Prostate gland (tissue), 2 donors: ENCODE measurements at regions not wholly inside any gene's neighbourhood (a gene's known extent, or its start where the extent isn't known, plus 50 kb on each side); places are given as distances from the start of the nearest gene placed in this dataset.

Experiments
- CTCF ChIP-seq, 4 experiments: fragments of 200-600 bp in 2 of 4; fragments of 450-650 bp in 2 of 4; sonication (generic) in 2 of 4; IDR thresholded peaks; 1 replicate in 3 of 4; 2 replicates in 1 of 4; pipeline ENCODE4 v1.5.1; 2016 to 2019; ENCODE audit warnings: antibody characterized with exemption in 4 of 4, mild to moderate bottlenecking in 2 of 4, moderate library complexity in 2 of 4
- POLR2A ChIP-seq: fragments of 450-650 bp; IDR thresholded peaks from one replicate; pipeline ENCODE4 v1.6.1; 2016; ENCODE audit warnings: antibody characterized with exemption, mild to moderate bottlenecking

DNA sequence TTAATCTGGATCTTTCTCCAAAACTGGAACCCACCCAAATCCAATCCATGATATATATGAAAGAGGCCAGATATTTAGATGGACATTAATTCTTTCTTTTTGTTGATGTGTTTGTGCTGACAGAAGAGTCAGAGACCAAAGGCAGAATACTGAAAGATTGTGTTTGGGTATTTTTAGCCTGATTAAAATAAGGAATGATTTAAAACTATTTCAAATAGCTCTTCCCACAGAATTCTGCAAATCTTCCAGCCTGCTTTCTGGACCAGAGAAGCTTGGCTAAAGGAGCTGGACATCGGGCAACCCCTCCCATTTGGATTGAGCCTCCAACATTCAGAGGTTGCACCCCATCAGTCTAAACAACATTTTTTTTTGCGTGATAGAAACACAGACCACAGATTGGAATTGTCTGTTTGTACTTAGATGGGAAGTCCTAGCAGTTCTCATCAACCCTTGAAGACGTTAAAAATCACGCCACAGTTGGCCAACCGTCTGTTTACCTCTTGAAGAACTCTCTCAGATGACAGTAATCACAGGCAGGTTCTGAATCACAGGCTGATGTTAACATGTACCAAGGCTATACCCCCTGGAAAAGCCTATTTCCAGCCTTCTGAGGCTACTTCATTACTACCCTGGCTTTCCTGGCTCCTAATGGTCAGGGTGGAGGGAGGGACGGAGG lies 155.2 kb upstream of the NRP1 start:
- TF ChIP-seq CTCF (IDR thresholded peaks at IDR 0.05) (no peak), POLR2A (no peak)
